ENCODE measurements at regions not wholly inside any gene's neighbourhood (a gene's known extent, or its start where the extent isn't known, plus 50 kb on each side); places are given as distances from the start of the nearest gene placed in this dataset.

- Mint-ChIP-seq H3K9me3 (ENCODE audit: unreplicated experiment) (no peaks in the 10 kb centered on the region), H3K4me3 (ENCODE audit: unreplicated experiment) (no peak overlapping the region)
- DNase-seq (ENCODE audit: extremely low spot score, unreplicated experiment): no peak
Observed at GRCh38 chr6:154919806-154920205, 75.3 kb upstream of the TIAM2 start.

GRCh38 chr6:154920495-154921200, 74.5 kb upstream of the TIAM2 start:
- H3K4me1 Mint-ChIP-seq (ENCODE audit: unreplicated experiment): no peaks in the 10 kb centered on the region
- H3K27me3 Mint-ChIP-seq (ENCODE audit: unreplicated experiment): no peaks in the 10 kb centered on the region
- no peak overlapping the region for H3K4me3 Mint-ChIP-seq (ENCODE audit: unreplicated experiment)
- no peaks in the 10 kb centered on the region for H3K36me3 Mint-ChIP-seq (ENCODE audit: unreplicated experiment)
- no peaks in the 10 kb centered on the region for H3K9me3 Mint-ChIP-seq (ENCODE audit: unreplicated experiment)
- no peak for TF ChIP-seq CTCF (IDR thresholded peaks at IDR 0.05)
- DNase-seq (ENCODE audit: extremely low spot score, unreplicated experiment): no peak
- H3K27ac Mint-ChIP-seq (ENCODE audit: unreplicated experiment): no peak overlapping the region

More at GRCh38 chr6:154919806-154920205, 75.3 kb upstream of the TIAM2 start:
- Mint-ChIP-seq H3K27me3 (ENCODE audit: unreplicated experiment) (no peaks in the 10 kb centered on the region), H3K36me3 (ENCODE audit: unreplicated experiment) (no peaks in the 10 kb centered on the region), H3K27ac (ENCODE audit: unreplicated experiment) (no peak overlapping the region), H3K4me1 (ENCODE audit: unreplicated experiment) (no peaks in the 10 kb centered on the region)
- no peak for TF ChIP-seq CTCF (IDR thresholded peaks at IDR 0.05)

- no peak overlapping the region for H3K27ac Mint-ChIP-seq (ENCODE audit: unreplicated experiment)
- no peaks in the 10 kb centered on the region for H3K9me3 Mint-ChIP-seq (ENCODE audit: unreplicated experiment)
- TF ChIP-seq CTCF (IDR thresholded peaks at IDR 0.05): no peak
- no peaks in the 10 kb centered on the region for H3K4me1 Mint-ChIP-seq (ENCODE audit: unreplicated experiment)
- no peaks in the 10 kb centered on the region for H3K27me3 Mint-ChIP-seq (ENCODE audit: unreplicated experiment)
- DNase-seq (ENCODE audit: extremely low spot score, unreplicated experiment): no peak
- H3K4me3 Mint-ChIP-seq (ENCODE audit: unreplicated experiment): no peak overlapping the region
- no peaks in the 10 kb centered on the region for H3K36me3 Mint-ChIP-seq (ENCODE audit: unreplicated experiment)
Observed at GRCh38 chr6:154921482-154921881, 73.6 kb upstream of the TIAM2 start.

- Mint-ChIP-seq H3K27ac (ENCODE audit: unreplicated experiment) (no peak overlapping the region), H3K27me3 (ENCODE audit: unreplicated experiment) (no peaks in the 10 kb centered on the region), H3K4me1 (ENCODE audit: unreplicated experiment) (no peaks in the 10 kb centered on the region), H3K4me3 (ENCODE audit: unreplicated experiment) (no peak overlapping the region), H3K36me3 (ENCODE audit: unreplicated experiment) (no peaks in the 10 kb centered on the region), H3K9me3 (ENCODE audit: unreplicated experiment) (no peaks in the 10 kb centered on the region)
- no peak for DNase-seq (ENCODE audit: extremely low spot score, unreplicated experiment)
- TF ChIP-seq CTCF (IDR thresholded peaks at IDR 0.05): no peak
Observed at GRCh38 chr6:154923199-154923869, 71.8 kb upstream of the TIAM2 start.

- DNase-seq (ENCODE audit: extremely low spot score, unreplicated experiment): no peak
- peaks cover 3% of the 10 kb centered on the region for H3K4me1 Mint-ChIP-seq (ENCODE audit: unreplicated experiment)
- no peaks in the 10 kb centered on the region for H3K27me3 Mint-ChIP-seq (ENCODE audit: unreplicated experiment)
- no peak overlapping the region for H3K27ac Mint-ChIP-seq (ENCODE audit: unreplicated experiment)
- no peak for TF ChIP-seq CTCF (IDR thresholded peaks at IDR 0.05)
- H3K4me3 Mint-ChIP-seq (ENCODE audit: unreplicated experiment): no peak overlapping the region
- H3K9me3 Mint-ChIP-seq (ENCODE audit: unreplicated experiment): no peaks in the 10 kb centered on the region
- H3K36me3 Mint-ChIP-seq (ENCODE audit: unreplicated experiment): no peaks in the 10 kb centered on the region
Observed at GRCh38 chr6:154925130-154925529, 70.0 kb upstream of the TIAM2 start.
